ENCODE measurements at regions not wholly inside any gene's neighbourhood (a gene's known extent, or its start where the extent isn't known, plus 50 kb on each side); places are given as distances from the start of the nearest gene placed in this dataset.

DNA sequence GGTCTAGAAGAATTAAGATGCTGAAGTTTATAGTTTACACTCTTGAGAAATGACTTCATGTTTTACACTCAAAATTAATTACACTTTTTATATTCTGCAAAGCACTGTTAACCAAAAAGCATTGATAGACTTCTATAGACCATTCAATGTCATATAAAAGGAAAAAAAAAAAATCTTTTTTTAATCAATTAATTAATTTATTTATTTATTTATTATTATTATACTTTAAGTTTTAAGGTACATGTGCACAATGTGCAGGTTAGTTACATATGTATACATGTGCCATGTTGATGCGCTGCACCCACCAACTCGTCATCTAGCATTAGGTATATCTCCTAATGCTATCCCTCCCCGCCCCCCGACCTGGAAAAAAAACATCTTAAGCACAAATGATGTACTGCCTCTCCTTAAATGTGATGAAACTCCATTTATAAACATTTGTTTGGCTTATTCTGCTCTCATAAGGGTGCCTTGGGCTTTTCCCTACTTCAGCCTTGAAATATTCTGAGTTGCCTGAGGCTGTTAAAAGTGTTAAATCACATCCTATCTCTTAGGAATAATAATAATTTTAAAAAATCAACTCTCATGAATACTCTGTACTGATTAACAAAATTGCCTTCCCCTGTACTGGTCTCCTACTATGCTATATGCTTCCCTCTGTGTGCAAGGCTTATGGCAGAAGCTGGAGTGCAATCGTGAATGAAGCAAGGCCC, 466.9 kb downstream of the SOX2 start:
- TF ChIP-seq, protein P1, sequence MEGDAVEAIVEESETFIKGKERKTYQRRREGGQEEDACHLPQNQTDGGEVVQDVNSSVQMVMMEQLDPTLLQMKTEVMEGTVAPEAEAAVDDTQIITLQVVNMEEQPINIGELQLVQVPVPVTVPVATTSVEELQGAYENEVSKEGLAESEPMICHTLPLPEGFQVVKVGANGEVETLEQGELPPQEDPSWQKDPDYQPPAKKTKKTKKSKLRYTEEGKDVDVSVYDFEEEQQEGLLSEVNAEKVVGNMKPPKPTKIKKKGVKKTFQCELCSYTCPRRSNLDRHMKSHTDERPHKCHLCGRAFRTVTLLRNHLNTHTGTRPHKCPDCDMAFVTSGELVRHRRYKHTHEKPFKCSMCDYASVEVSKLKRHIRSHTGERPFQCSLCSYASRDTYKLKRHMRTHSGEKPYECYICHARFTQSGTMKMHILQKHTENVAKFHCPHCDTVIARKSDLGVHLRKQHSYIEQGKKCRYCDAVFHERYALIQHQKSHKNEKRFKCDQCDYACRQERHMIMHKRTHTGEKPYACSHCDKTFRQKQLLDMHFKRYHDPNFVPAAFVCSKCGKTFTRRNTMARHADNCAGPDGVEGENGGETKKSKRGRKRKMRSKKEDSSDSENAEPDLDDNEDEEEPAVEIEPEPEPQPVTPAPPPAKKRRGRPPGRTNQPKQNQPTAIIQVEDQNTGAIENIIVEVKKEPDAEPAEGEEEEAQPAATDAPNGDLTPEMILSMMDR (conservative IDR thresholded peaks at IDR 0.05; ENCODE audit: low read length) = no peak
- no peak for TF ChIP-seq EZH2phosphoT487 (IDR thresholded peaks at IDR 0.05; ENCODE audit: borderline replicate concordance, low read depth, low read length)
